ENCODE measurements at regions not wholly inside any gene's neighbourhood (a gene's known extent, or its start where the extent isn't known, plus 50 kb on each side); places are given as distances from the start of the nearest gene placed in this dataset.

DNA sequence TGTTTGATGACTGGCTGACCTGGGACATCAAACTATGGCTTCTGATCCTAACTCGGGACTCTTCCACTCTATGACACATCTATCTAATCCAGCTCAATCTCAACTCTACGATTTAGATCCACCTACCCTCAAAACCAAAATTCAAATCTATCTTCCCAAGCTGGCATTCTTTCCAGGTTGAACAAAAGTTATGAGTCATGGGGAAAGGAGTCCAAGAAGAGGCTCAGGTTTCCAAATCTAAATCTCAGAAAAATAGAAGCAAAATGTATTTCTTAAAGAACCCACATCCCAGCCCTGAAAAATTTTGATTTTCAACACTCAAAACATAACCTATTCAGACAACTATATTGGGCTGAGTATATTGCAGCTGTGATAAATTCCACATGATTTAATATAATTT is 143.9 kb upstream of the IPO5 start:
- peaks cover 17% of the 10 kb centered on the region for H3K27me3 Mint-ChIP-seq
- no peak for DNase-seq (ENCODE audit: extremely low spot score, unreplicated experiment)

GRCh38 chr13:97810152-97810551 is 143.3 kb upstream of the IPO5 start:
- peaks cover 17% of the 10 kb centered on the region for H3K27me3 Mint-ChIP-seq
- no peak overlapping the region for H3K4me3 Mint-ChIP-seq
- H3K4me1 Mint-ChIP-seq (ENCODE audit: unreplicated experiment), result no peaks in the 10 kb centered on the region
- peak; percentile 73 for TF ChIP-seq CTCF (conservative IDR thresholded peaks at IDR 0.05)
- H3K9me3 Mint-ChIP-seq, result peaks cover 7% of the 10 kb centered on the region
- H3K36me3 Mint-ChIP-seq, result no peaks in the 10 kb centered on the region
- DNase-seq (ENCODE audit: extremely low spot score, unreplicated experiment), result no peak
- no peak overlapping the region for H3K27ac Mint-ChIP-seq

More for the DNA sequence above, 143.9 kb upstream of the IPO5 start:
- Mint-ChIP-seq H3K27ac (no peak overlapping the region), H3K36me3 (no peaks in the 10 kb centered on the region), H3K4me3 (no peak overlapping the region), H3K4me1 (ENCODE audit: unreplicated experiment) (no peaks in the 10 kb centered on the region), H3K9me3 (peaks cover 7% of the 10 kb centered on the region)
- no peak for TF ChIP-seq CTCF (conservative IDR thresholded peaks at IDR 0.05)

- Mint-ChIP-seq H3K36me3 (no peaks in the 10 kb centered on the region), H3K9me3 (no peaks in the 10 kb centered on the region), H3K27ac (no peak overlapping the region), H3K4me3 (no peak overlapping the region), H3K4me1 (ENCODE audit: unreplicated experiment) (no peaks in the 10 kb centered on the region), H3K27me3 (peaks cover 16% of the 10 kb centered on the region)
- TF ChIP-seq CTCF (conservative IDR thresholded peaks at IDR 0.05), result no peak
- no peak for DNase-seq (ENCODE audit: extremely low spot score, unreplicated experiment)
Measured at GRCh38 chr13:97822377-97822776, 131.1 kb upstream of the IPO5 start.

DNA sequence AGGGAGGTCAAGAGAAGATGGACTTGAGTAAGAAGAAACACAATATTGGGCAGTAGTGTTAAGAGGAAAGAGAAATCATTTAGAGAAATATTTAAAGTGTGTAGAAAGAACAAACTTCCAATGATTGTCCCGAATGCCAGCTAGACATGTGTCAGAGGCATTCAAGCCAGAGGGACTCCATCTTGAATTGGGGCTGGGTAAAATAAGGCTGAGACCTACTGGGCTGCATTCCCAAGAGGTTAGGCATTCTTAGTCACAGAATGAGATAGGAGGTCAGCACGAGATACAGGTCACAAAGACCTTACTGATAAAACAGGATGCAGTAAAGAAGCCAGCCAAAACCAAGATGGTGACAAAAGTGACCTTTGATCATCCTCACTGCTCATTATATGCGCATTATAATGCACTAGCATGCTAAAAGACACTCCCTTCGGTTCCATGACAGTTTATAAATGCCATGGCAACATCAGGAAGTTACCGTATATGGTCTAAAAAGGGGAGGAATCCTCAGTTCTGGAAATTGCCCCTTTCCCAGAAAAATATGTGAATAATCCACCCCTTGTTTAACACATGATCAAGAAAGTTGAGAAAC is 127.0 kb upstream of the IPO5 start:
- H3K9me3 Mint-ChIP-seq, result no peaks in the 10 kb centered on the region
- no peak overlapping the region for H3K27ac Mint-ChIP-seq
- DNase-seq (ENCODE audit: extremely low spot score, unreplicated experiment), result no peak
- H3K36me3 Mint-ChIP-seq, result no peaks in the 10 kb centered on the region
- H3K27me3 Mint-ChIP-seq, result peaks cover under 1% of the 10 kb centered on the region
- no peak overlapping the region for H3K4me3 Mint-ChIP-seq
- no peak for TF ChIP-seq CTCF (conservative IDR thresholded peaks at IDR 0.05)
- no peaks in the 10 kb centered on the region for H3K4me1 Mint-ChIP-seq (ENCODE audit: unreplicated experiment)

DNA sequence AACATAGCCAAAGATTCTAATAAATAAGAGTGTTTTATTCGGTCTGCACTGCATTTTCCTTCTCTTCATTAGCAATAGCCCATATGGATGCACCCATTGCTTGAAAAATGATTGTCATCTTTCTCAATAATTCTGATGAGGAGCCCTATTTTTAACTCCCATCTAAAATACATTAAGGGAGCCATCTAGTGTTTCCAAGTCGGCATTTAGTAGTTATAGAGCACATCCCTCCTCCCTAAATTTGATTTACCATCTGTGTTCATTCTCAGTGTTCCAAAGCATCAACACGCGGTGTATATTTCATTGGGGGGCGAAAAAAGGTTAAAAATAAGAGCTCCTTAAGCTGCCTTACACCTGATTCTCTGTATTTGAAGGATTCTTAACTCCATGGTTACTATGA is 119.2 kb upstream of the IPO5 start:
- no peaks in the 10 kb centered on the region for H3K36me3 Mint-ChIP-seq
- H3K9me3 Mint-ChIP-seq, result peaks cover 6% of the 10 kb centered on the region
- H3K27ac Mint-ChIP-seq, result no peak overlapping the region
- no peak for DNase-seq (ENCODE audit: extremely low spot score, unreplicated experiment)
- no peak for TF ChIP-seq CTCF (conservative IDR thresholded peaks at IDR 0.05)
- H3K27me3 Mint-ChIP-seq, result peaks cover 5% of the 10 kb centered on the region
- H3K4me1 Mint-ChIP-seq (ENCODE audit: unreplicated experiment), result no peaks in the 10 kb centered on the region
- no peak overlapping the region for H3K4me3 Mint-ChIP-seq

DNA sequence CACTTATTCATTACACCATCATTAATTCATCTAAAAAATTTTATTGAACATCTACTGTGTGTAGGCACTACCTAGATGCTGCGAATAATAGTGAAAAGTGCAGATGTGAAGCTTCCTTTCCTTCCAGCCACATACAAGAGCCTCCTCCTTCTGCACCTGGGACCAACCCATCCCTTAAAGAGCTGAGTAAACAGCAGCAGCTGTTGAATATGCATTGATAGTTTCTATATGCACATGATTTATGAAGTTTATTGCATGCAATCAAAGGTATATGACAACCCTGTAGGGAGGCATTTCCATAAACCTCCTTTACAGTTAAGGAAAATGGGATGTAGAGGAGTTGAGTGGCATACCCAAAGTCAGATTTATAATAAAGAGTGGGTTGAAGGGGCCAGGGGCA is 110.3 kb upstream of the IPO5 start:
- no peak for TF ChIP-seq CTCF (conservative IDR thresholded peaks at IDR 0.05)
- no peak for DNase-seq (ENCODE audit: extremely low spot score, unreplicated experiment)
- H3K36me3 Mint-ChIP-seq, result no peaks in the 10 kb centered on the region
- H3K9me3 Mint-ChIP-seq, result peaks cover 6% of the 10 kb centered on the region
- H3K4me3 Mint-ChIP-seq, result no peak overlapping the region
- H3K27me3 Mint-ChIP-seq, result peaks cover 18% of the 10 kb centered on the region
- H3K27ac Mint-ChIP-seq, result no peak overlapping the region
- H3K4me1 Mint-ChIP-seq (ENCODE audit: unreplicated experiment), result no peaks in the 10 kb centered on the region

Data from type B pancreatic cell (in vitro differentiated cells).